Tibial nerve (tissue), 3 donors: ENCODE measurements at regions not wholly inside any gene's neighbourhood (a gene's known extent, or its start where the extent isn't known, plus 50 kb on each side); places are given as distances from the start of the nearest gene placed in this dataset.

Experiments used
- POLR2A ChIP-seq, 2 donors: fragments of 450-650 bp; IDR thresholded peaks; one replicate each; pipeline ENCODE4 v1.6.1; 2017; ENCODE audit warnings: antibody characterized with exemption in 2 of 2, mild to moderate bottlenecking in 2 of 2, moderate library complexity in 2 of 2
- TF ChIP-seq, protein P1 (sequence below), 5 experiments: fragments of 200-600 bp in 3 of 5; fragments of 450-650 bp in 2 of 5; sonication (generic) in 3 of 5; IDR thresholded peaks; one replicate each; pipeline ENCODE4 v1.5.1; 2016 to 2019; ENCODE audit warnings: antibody characterized with exemption in 5 of 5, mild to moderate bottlenecking in 3 of 5, moderate library complexity in 2 of 5

GRCh38 chr12:54784115-54784514 is 70.2 kb upstream of the MUCL1 start:
- TF ChIP-seq, protein P1, sequence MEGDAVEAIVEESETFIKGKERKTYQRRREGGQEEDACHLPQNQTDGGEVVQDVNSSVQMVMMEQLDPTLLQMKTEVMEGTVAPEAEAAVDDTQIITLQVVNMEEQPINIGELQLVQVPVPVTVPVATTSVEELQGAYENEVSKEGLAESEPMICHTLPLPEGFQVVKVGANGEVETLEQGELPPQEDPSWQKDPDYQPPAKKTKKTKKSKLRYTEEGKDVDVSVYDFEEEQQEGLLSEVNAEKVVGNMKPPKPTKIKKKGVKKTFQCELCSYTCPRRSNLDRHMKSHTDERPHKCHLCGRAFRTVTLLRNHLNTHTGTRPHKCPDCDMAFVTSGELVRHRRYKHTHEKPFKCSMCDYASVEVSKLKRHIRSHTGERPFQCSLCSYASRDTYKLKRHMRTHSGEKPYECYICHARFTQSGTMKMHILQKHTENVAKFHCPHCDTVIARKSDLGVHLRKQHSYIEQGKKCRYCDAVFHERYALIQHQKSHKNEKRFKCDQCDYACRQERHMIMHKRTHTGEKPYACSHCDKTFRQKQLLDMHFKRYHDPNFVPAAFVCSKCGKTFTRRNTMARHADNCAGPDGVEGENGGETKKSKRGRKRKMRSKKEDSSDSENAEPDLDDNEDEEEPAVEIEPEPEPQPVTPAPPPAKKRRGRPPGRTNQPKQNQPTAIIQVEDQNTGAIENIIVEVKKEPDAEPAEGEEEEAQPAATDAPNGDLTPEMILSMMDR (IDR thresholded peaks at IDR 0.05) = no peak
- no peak for TF ChIP-seq POLR2A (IDR thresholded peaks at IDR 0.05)
